Loucy (cell line): ENCODE measurements at regions not wholly inside any gene's neighbourhood (a gene's known extent, or its start where the extent isn't known, plus 50 kb on each side); places are given as distances from the start of the nearest gene placed in this dataset.

Experiments
- H2AFZ ChIP-seq: fragments of 200-600 bp; sonication (generic); 2 replicates; pipeline ENCODE4 v1.6.0; 2016; ENCODE audit warnings: antibody characterized with exemption, mild to moderate bottlenecking, low read length, moderate library complexity
- H3F3A ChIP-seq: fragments of 200-600 bp; 2 replicates; pipeline ENCODE4 v1.6.0; 2016; ENCODE audit warnings: antibody characterized with exemption, low read depth, mild to moderate bottlenecking
- H3K27me3 ChIP-seq: fragments of 200-600 bp; sonication (generic); 2 replicates; pipeline ENCODE4 v1.6.1; 2014; ENCODE audit warnings: low read length, mild to moderate bottlenecking; ENCODE audit not compliant: insufficient read depth, poor library complexity, severe bottlenecking
- H3K36me3 ChIP-seq: fragments of 200-600 bp; sonication (generic); 2 replicates; pipeline ENCODE4 v1.6.1; 2016; ENCODE audit warnings: low read length; ENCODE audit not compliant: insufficient read depth
- H3K4me1 ChIP-seq: fragments of 200-600 bp; sonication (generic); 2 replicates; pipeline ENCODE4 v1.5.1; 2014; ENCODE audit warnings: low read length, mild to moderate bottlenecking; ENCODE audit not compliant: insufficient read depth, poor library complexity, severe bottlenecking
- H3K4me2 ChIP-seq: fragments of 200-600 bp; sonication (generic); 2 replicates; pipeline ENCODE4 v1.6.0; 2014; ENCODE audit warnings: antibody characterized with exemption, low read length, low read depth, mild to moderate bottlenecking; ENCODE audit not compliant: poor library complexity, severe bottlenecking
- H3K4me3 ChIP-seq: fragments of 200-600 bp; sonication (generic); 2 replicates; pipeline ENCODE4 v1.5.1; 2014; ENCODE audit warnings: low read length, mild to moderate bottlenecking, mixed read lengths; ENCODE audit not compliant: poor library complexity, severe bottlenecking
- H3K79me2 ChIP-seq: fragments of 200-600 bp; sonication (generic); 2 replicates; pipeline ENCODE4 v1.6.1; 2014; ENCODE audit warnings: low read length; ENCODE audit not compliant: insufficient read depth
- H3K9ac ChIP-seq: fragments of 200-600 bp; sonication (generic); 2 replicates; pipeline ENCODE4 v1.6.0; 2014; ENCODE audit warnings: mild to moderate bottlenecking, low read depth, low read length, moderate library complexity; ENCODE audit not compliant: poor library complexity, severe bottlenecking
- H3K9me2 ChIP-seq: fragments of 200-600 bp; sonication (generic); replicated peaks from 2 replicates; pipeline ENCODE4 v1.6.1; 2016; ENCODE audit warnings: low read depth, low read length, mixed read lengths
- H3K9me3 ChIP-seq: fragments of 200-600 bp; sonication (generic); 2 replicates; pipeline ENCODE4 v1.6.1; 2014; ENCODE audit warnings: mild to moderate bottlenecking, antibody characterized with exemption, low read length, low read depth; ENCODE audit not compliant: insufficient read depth
- H4K20me1 ChIP-seq: fragments of 200-600 bp; sonication (generic); 2 replicates; pipeline ENCODE4 v1.6.0; 2014; ENCODE audit warnings: antibody characterized with exemption, low read length, mild to moderate bottlenecking; ENCODE audit not compliant: insufficient read depth, poor library complexity, severe bottlenecking
- CTCF ChIP-seq: fragments of 200-600 bp; sonication (generic); conservative IDR thresholded peaks from 2 replicates; pipeline ENCODE4 v1.5.1; 2014; ENCODE audit warnings: mild to moderate bottlenecking, antibody characterized with exemption, low read length
- EZH2phosphoT487 ChIP-seq: fragments of 200-600 bp; IDR thresholded peaks from 2 replicates; pipeline ENCODE4 v1.6.1; 2018; ENCODE audit warnings: antibody characterized with exemption, mild to moderate bottlenecking, moderate library complexity, borderline replicate concordance

DNA sequence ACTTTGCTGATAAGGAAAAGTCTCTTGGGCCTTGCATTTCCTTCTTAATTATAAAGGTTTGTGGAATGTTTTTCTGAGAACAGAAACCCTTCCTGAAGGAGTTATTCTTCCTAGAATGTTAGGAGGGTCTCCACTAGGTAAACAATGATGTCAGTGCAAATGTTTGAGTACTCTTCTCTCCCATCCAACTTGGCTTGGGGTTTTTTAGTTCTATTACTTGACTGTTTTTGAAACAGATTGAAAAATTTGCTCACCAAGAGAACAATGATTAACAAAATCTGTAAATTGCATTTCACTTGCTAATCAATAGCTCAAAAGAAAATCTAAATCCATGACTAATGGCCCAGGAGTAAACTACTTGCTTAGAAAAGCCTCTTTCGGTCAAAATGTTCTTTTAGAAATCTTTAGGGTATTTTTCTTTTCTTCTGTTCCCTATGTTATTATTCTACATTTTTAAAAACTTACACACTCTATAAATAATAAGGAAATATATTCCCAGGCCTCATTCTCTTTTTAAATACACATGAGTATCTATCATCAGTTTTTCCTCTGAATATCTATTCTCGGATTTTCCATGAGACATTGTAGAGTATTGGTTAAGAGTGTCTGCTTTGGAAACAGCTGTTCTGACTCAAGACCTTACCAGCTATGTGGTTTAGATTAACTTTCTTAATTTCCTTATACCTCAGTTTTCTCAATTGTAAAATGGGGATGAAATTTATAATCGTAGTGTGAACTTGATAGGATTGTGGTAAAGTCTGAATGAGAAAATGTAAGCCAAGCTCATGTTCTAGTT lies 234.2 kb upstream of the CITED2 start:
- H3K9ac ChIP-seq = no peak overlapping the region
- no peak overlapping the region for H3K4me3 ChIP-seq
- no peaks in the 10 kb centered on the region for H3F3A ChIP-seq
- H4K20me1 ChIP-seq = no peaks in the 10 kb centered on the region
- H3K27me3 ChIP-seq = no peaks in the 10 kb centered on the region
- no peaks in the 10 kb centered on the region for H3K4me1 ChIP-seq
- no peak overlapping the region for H2AFZ ChIP-seq
- H3K36me3 ChIP-seq = no peaks in the 10 kb centered on the region
- no peaks in the 10 kb centered on the region for H3K9me3 ChIP-seq
- no peaks in the 10 kb centered on the region for H3K9me2 ChIP-seq
- H3K79me2 ChIP-seq = no peaks in the 10 kb centered on the region
- no peak overlapping the region for H3K4me2 ChIP-seq
- TF ChIP-seq EZH2phosphoT487 = no peak
- no peak for TF ChIP-seq CTCF

DNA sequence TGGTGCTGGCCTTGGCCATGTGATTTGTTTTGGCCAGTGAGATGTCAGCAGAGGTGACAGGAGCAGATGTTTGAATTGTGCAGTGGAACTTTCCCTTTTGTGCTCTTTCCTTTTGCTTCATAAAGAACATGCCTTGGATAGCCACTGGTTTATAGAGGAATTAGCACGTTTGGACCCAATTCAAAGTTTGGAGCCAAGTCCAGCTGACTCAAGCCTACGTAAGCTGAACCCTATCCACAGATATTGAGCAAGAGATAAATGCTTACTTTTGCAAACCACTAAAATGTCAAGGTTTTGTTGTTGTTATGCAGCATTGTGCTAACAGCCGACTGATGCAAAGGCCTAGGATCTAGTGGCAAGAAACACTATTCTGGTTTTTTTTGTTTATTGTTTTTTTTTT lies 230.9 kb upstream of the CITED2 start:
- Histone ChIP-seq H3K27me3 (no peaks in the 10 kb centered on the region), H4K20me1 (no peaks in the 10 kb centered on the region), H3K9ac (no peak overlapping the region), H2AFZ (no peak overlapping the region), H3F3A (no peaks in the 10 kb centered on the region), H3K4me1 (no peaks in the 10 kb centered on the region), H3K36me3 (no peaks in the 10 kb centered on the region), H3K9me3 (no peaks in the 10 kb centered on the region), H3K4me2 (no peak overlapping the region), H3K4me3 (no peak overlapping the region), H3K9me2 (no peaks in the 10 kb centered on the region), H3K79me2 (no peaks in the 10 kb centered on the region)
- TF ChIP-seq CTCF = no peak
- no peak for TF ChIP-seq EZH2phosphoT487

- H4K20me1 ChIP-seq = no peaks in the 10 kb centered on the region
- TF ChIP-seq CTCF (no peak), EZH2phosphoT487 (no peak)
- H3K9me2 ChIP-seq = no peaks in the 10 kb centered on the region
- no peaks in the 10 kb centered on the region for H3F3A ChIP-seq
- no peaks in the 10 kb centered on the region for H3K9me3 ChIP-seq
- H3K4me2 ChIP-seq = no peak overlapping the region
- H2AFZ ChIP-seq = no peak overlapping the region
- no peak overlapping the region for H3K4me3 ChIP-seq
- no peak overlapping the region for H3K9ac ChIP-seq
- no peaks in the 10 kb centered on the region for H3K79me2 ChIP-seq
- no peaks in the 10 kb centered on the region for H3K27me3 ChIP-seq
- H3K4me1 ChIP-seq = no peaks in the 10 kb centered on the region
- no peaks in the 10 kb centered on the region for H3K36me3 ChIP-seq
Measured at GRCh38 chr6:139603581-139603980, 229.1 kb upstream of the CITED2 start.
